GM12872 (cell line): ENCODE measurements at regions not wholly inside any gene's neighbourhood (a gene's known extent, or its start where the extent isn't known, plus 50 kb on each side); places are given as distances from the start of the nearest gene placed in this dataset.

Source experiments
- TF ChIP-seq, protein P1 (sequence below): IDR thresholded peaks from 3 replicates; pipeline ENCODE4 v1.5.1; 2011; ENCODE audit warnings: low read depth, mild to moderate bottlenecking, low read length, moderate library complexity; ENCODE audit not compliant: insufficient read depth

DNA sequence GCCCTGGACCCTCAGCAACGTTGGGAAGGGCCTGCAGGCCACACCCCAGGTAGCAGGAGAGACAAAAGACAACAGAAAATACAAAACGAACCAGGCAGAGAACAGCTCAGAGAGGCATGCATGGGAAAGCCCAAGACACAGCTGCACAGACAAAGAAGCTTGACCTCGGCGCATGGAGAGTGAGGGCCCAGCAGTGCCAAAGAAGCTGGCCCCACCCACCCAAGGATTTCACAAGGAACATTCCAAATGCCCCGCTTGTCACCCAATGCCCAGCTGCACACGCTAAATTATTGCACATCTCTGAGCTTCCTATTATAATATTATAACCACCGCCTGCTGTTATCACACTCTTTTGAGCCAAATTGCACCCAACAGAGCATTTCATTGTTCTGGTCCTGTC is 147.7 kb upstream of the TBL1X start:
- TF ChIP-seq, protein P1, sequence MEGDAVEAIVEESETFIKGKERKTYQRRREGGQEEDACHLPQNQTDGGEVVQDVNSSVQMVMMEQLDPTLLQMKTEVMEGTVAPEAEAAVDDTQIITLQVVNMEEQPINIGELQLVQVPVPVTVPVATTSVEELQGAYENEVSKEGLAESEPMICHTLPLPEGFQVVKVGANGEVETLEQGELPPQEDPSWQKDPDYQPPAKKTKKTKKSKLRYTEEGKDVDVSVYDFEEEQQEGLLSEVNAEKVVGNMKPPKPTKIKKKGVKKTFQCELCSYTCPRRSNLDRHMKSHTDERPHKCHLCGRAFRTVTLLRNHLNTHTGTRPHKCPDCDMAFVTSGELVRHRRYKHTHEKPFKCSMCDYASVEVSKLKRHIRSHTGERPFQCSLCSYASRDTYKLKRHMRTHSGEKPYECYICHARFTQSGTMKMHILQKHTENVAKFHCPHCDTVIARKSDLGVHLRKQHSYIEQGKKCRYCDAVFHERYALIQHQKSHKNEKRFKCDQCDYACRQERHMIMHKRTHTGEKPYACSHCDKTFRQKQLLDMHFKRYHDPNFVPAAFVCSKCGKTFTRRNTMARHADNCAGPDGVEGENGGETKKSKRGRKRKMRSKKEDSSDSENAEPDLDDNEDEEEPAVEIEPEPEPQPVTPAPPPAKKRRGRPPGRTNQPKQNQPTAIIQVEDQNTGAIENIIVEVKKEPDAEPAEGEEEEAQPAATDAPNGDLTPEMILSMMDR = no peak

GRCh38 chrX:9318213-9318612 is 146.6 kb upstream of the TBL1X start:
- TF ChIP-seq, protein P1 = no peak

- TF ChIP-seq, protein P1 = no peak
These were observed 146.1 kb upstream of the TBL1X start for GRCh38 chrX:9318766-9319165.

DNA sequence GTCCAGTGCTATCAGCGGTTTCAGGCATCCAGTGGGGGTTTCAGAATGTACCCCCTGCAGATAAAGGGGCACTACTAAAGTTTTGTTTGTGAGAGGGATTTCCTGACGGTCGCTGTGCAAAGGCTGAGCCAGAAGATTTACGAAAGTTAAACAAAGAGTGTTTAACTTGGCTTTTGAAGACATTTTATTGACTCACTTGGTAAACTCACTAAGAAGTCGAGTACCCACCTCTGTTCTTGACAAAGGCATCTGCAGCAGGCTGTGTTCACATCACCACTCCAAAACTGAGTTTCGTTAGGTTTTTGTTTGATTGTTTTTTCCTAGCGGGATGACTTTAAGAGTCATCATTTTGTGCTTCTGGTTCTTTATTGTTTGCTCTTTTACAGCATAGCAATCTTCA is 143.9 kb upstream of the TBL1X start:
- TF ChIP-seq, protein P1 = no peak

- TF ChIP-seq, protein P1 = no peak
These were observed 140.2 kb upstream of the TBL1X start for GRCh38 chrX:9324676-9325075.

DNA sequence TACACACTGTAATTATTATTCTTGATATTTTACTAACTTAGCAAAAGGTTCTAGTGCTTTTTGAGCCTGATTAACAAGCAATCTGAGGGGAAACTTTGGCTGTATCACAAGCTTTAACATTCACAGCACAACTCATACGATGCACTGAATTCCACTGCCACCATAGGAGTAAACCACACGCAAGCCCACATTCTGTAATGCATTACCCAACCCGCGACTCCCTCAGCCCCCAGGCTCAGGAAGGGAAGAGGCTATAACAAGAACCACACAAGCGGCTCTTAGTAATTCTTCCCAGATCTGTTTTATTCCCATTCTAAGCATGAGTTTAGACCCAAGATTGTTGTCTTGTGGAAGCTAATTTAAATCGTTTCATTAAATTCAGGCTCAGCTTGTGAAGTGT is 138.5 kb upstream of the TBL1X start:
- TF ChIP-seq, protein P1 = no peak

- TF ChIP-seq, protein P1 = no peak
These were observed 137.6 kb upstream of the TBL1X start for GRCh38 chrX:9327086-9327746.
